Natural killer cell (primary cell): ENCODE measurements at regions not wholly inside any gene's neighbourhood (a gene's known extent, or its start where the extent isn't known, plus 50 kb on each side); places are given as distances from the start of the nearest gene placed in this dataset.

Experiments used
- ATAC-seq, 3 donors: fragments of 150-1000 bp in 2 of 3; fragments of 200-7000 bp in 1 of 3; cut with Tn5 transposase; 1 replicate in 1 of 3; 2 replicates in 2 of 3; pipeline ENCODE4 v1.10.0; 2021; ENCODE audit warnings: mild to moderate bottlenecking in 2 of 3, moderate library complexity in 2 of 3
- DNase-seq, 2 donors: peaks; one replicate each; pipeline versions ENCODE4 v3.0.0 to v3.0.0-alpha.2; 2013 to 2021; ENCODE audit warnings: mixed read lengths in 1 of 2
- H3K27ac ChIP-seq: one replicate; pipeline ENCODE4 v1.5.1; 2013; ENCODE audit warnings: mild to moderate bottlenecking, low read length
- H3K27me3 ChIP-seq: one replicate; pipeline ENCODE4 v1.6.1; 2013; ENCODE audit warnings: low read length; ENCODE audit not compliant: control insufficient read depth, insufficient read depth
- H3K36me3 ChIP-seq: one replicate; pipeline ENCODE4 v1.6.1; 2013; ENCODE audit warnings: low read length; ENCODE audit not compliant: control insufficient read depth, insufficient read depth
- H3K4me1 ChIP-seq: one replicate; pipeline ENCODE4 v1.6.1; 2013; ENCODE audit warnings: low read length; ENCODE audit not compliant: control insufficient read depth, insufficient read depth
- H3K4me3 ChIP-seq: one replicate; pipeline ENCODE4 v1.5.1; 2013; ENCODE audit warnings: low read length
- H3K9me3 ChIP-seq: one replicate; pipeline ENCODE4 v1.6.1; 2013; ENCODE audit warnings: low read length; ENCODE audit not compliant: control insufficient read depth, insufficient read depth
- H3K27ac Mint-ChIP-seq, 2 donors: one replicate each; pipeline ENCODE4 v1.8.0; 2022; ENCODE audit warnings: mild to moderate bottlenecking in 2 of 2, mixed read lengths in 2 of 2, moderate library complexity in 1 of 2
- H3K27me3 Mint-ChIP-seq, 2 donors: one replicate each; pipeline ENCODE4 v1.8.0; 2022; ENCODE audit warnings: low read depth in 2 of 2, mixed read lengths in 2 of 2
- H3K36me3 Mint-ChIP-seq: one replicate; pipeline ENCODE4 v1.8.0; 2022; ENCODE audit warnings: mixed read lengths
- H3K4me1 Mint-ChIP-seq, 2 donors: one replicate each; pipeline ENCODE4 v1.8.0; 2022; ENCODE audit warnings: mixed read lengths in 2 of 2
- H3K4me3 Mint-ChIP-seq: one replicate; pipeline ENCODE4 v1.8.0; 2022; ENCODE audit warnings: mild to moderate bottlenecking, moderate library complexity, mixed read lengths
- H3K9me3 Mint-ChIP-seq, 2 donors: one replicate each; pipeline ENCODE4 v1.8.0; 2022; ENCODE audit warnings: mixed read lengths in 2 of 2
- CTCF ChIP-seq: fragments of 200-600 bp; IDR thresholded peaks from one replicate; pipeline ENCODE4 v1.8.0; 2022; ENCODE audit warnings: antibody characterized with exemption
- WGBS: methylation state at CpG from one replicate; pipeline ENCODE4 v1.1.7; 2013; ENCODE audit warnings: missing lambda C conversion rate; ENCODE audit not compliant: insufficient coverage; 5-methylcytosine and 5-hydroxymethylcytosine counted together
- intact Hi-C: fragments of 100-400 bp; cut with micrococcal nuclease; formaldehyde crosslinking; loops from one replicate; pipeline ENCODE4 v1.14.2; 2022

GRCh38 chr5:156237361-156237760 is 89.6 kb upstream of the SGCD start:
- Histone ChIP-seq H3K36me3 (no peaks in the 10 kb centered on the region), H3K27ac (no peak overlapping the region), H3K4me1 (no peaks in the 10 kb centered on the region), H3K9me3 (no peaks in the 10 kb centered on the region), H3K4me3 (no peak overlapping the region), H3K27me3 (no peaks in the 10 kb centered on the region)
- Mint-ChIP-seq H3K36me3 (no peaks in the 10 kb centered on the region), H3K27ac (no peak overlapping the region), H3K27me3 (no peaks in the 10 kb centered on the region), H3K9me3 (peaks cover 0 to 3% of the 10 kb centered on the region in 2 donors), H3K4me1 (no peaks in the 10 kb centered on the region), H3K4me3 (no peak overlapping the region)
- ATAC-seq (no peak), DNase-seq (no peak)
- 84% methylated on average over 6 of the region's 6 CpGs for WGBS
- no peak for TF ChIP-seq CTCF
- intact Hi-C loops = no loop called here

GRCh38 chr5:156239800-156240199 is 87.2 kb upstream of the SGCD start:
- peaks cover 0 to 5% of the 10 kb centered on the region in 2 donors for H3K27me3 Mint-ChIP-seq
- H3K27ac Mint-ChIP-seq = no peak overlapping the region
- Histone ChIP-seq H3K36me3 (no peaks in the 10 kb centered on the region), H3K4me1 (no peaks in the 10 kb centered on the region), H3K27me3 (no peaks in the 10 kb centered on the region), H3K9me3 (no peaks in the 10 kb centered on the region), H3K27ac (no peak overlapping the region), H3K4me3 (no peak overlapping the region)
- intact Hi-C loops = no loop called here
- WGBS = 90% methylated on average over 2 of the region's 2 CpGs
- TF ChIP-seq CTCF = no peak
- no peak for DNase-seq
- H3K9me3 Mint-ChIP-seq = no peaks in the 10 kb centered on the region
- H3K4me3 Mint-ChIP-seq = no peak overlapping the region
- H3K36me3 Mint-ChIP-seq = no peaks in the 10 kb centered on the region
- no peak for ATAC-seq
- H3K4me1 Mint-ChIP-seq = no peaks in the 10 kb centered on the region

GRCh38 chr5:156240414-156240813 is 86.5 kb upstream of the SGCD start:
- no peak for TF ChIP-seq CTCF
- Mint-ChIP-seq H3K4me1 (no peaks in the 10 kb centered on the region), H3K4me3 (no peak overlapping the region), H3K27ac (no peak overlapping the region), H3K27me3 (peaks cover 0 to 5% of the 10 kb centered on the region in 2 donors), H3K36me3 (no peaks in the 10 kb centered on the region), H3K9me3 (no peaks in the 10 kb centered on the region)
- H3K4me1 ChIP-seq = no peaks in the 10 kb centered on the region
- H3K27ac ChIP-seq = no peak overlapping the region
- H3K27me3 ChIP-seq = no peaks in the 10 kb centered on the region
- H3K36me3 ChIP-seq = no peaks in the 10 kb centered on the region
- ATAC-seq (no peak), DNase-seq (no peak)
- 83% methylated on average over 2 of the region's 3 CpGs for WGBS
- H3K9me3 ChIP-seq = no peaks in the 10 kb centered on the region
- H3K4me3 ChIP-seq = no peak overlapping the region
- intact Hi-C loops = no loop called here

- ATAC-seq (no peak), DNase-seq (no peak)
- Mint-ChIP-seq H3K4me3 (no peak overlapping the region), H3K27me3 (peaks cover 0 to 5% of the 10 kb centered on the region in 2 donors), H3K27ac (no peak overlapping the region), H3K36me3 (no peaks in the 10 kb centered on the region), H3K9me3 (no peaks in the 10 kb centered on the region), H3K4me1 (no peaks in the 10 kb centered on the region)
- Histone ChIP-seq H3K9me3 (no peaks in the 10 kb centered on the region), H3K27me3 (no peaks in the 10 kb centered on the region), H3K27ac (no peak overlapping the region), H3K36me3 (no peaks in the 10 kb centered on the region), H3K4me3 (no peak overlapping the region), H3K4me1 (no peaks in the 10 kb centered on the region)
- intact Hi-C loops = no loop called here
- no peak for TF ChIP-seq CTCF
Measured at GRCh38 chr5:156241266-156241665, 85.7 kb upstream of the SGCD start.
